ENCODE measurements at regions not wholly inside any gene's neighbourhood (a gene's known extent, or its start where the extent isn't known, plus 50 kb on each side); places are given as distances from the start of the nearest gene placed in this dataset.

GRCh38 chr22:49101225-49101624, 726.4 kb downstream of the BRD1 start:
- no peaks in the 10 kb centered on the region for H3K9me3 ChIP-seq
- H3K4me1 ChIP-seq = no peaks in the 10 kb centered on the region
- no peaks in the 10 kb centered on the region for H3K36me3 ChIP-seq (replicated peaks)
- no peak overlapping the region for H3K4me3 ChIP-seq
- DNase-seq (ENCODE audit: low spot score in 2 of 2) = no peak
- in situ Hi-C loops (cut with MboI; ENCODE audit: low sequenced_read_pairs) = no loop called here
- peaks cover 4% of the 10 kb centered on the region; the same call in 1 of the 2 replicates for H3K27me3 ChIP-seq (ENCODE audit: low read depth)

DNA sequence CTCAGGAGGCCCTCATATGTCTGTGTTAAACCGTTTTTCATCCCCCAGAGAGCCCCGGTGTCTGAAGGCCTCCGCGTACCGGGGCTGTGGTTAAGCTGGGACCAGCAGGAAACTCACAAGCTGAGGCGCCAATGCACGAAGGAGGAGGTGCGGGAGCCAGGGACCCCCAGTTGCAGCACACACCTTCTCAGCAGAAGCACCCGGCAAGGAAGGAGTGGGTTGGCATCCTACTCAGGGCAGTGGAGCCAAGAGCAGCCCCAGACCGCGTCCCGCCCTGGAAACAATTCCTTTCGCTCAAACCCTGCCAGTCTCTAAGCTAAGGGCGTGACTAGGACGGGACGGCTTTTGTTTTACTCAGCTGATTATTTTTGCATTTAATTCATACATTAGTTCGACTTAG, 726.9 kb downstream of the BRD1 start:
- H3K27me3 ChIP-seq (ENCODE audit: low read depth) = peaks cover 4% of the 10 kb centered on the region; the same call in 1 of the 2 replicates
- no peak overlapping the region for H3K4me3 ChIP-seq
- no peak for DNase-seq (ENCODE audit: low spot score in 2 of 2)
- in situ Hi-C loops (cut with MboI; ENCODE audit: low sequenced_read_pairs) = no loop called here
- H3K4me1 ChIP-seq = no peaks in the 10 kb centered on the region
- no peaks in the 10 kb centered on the region for H3K36me3 ChIP-seq (replicated peaks)
- H3K9me3 ChIP-seq = no peaks in the 10 kb centered on the region

- Histone ChIP-seq H3K36me3 (replicated peaks) (no peaks in the 10 kb centered on the region), H3K9me3 (no peaks in the 10 kb centered on the region), H3K4me3 (no peak overlapping the region), H3K4me1 (no peaks in the 10 kb centered on the region), H3K27me3 (ENCODE audit: low read depth) (peaks cover 4% of the 10 kb centered on the region; the same call in 1 of the 2 replicates)
- in situ Hi-C loops (cut with MboI; ENCODE audit: low sequenced_read_pairs) = no loop called here
- no peak for DNase-seq (ENCODE audit: low spot score in 2 of 2)
Measured at GRCh38 chr22:49100316-49100715, 727.4 kb downstream of the BRD1 start.

- no peak for DNase-seq (ENCODE audit: low spot score in 2 of 2)
- no peak overlapping the region for H3K4me3 ChIP-seq
- H3K36me3 ChIP-seq (replicated peaks) = no peaks in the 10 kb centered on the region
- H3K27me3 ChIP-seq (ENCODE audit: low read depth) = no peaks in the 10 kb centered on the region; the same call in 1 of the 2 replicates
- in situ Hi-C loops (cut with MboI; ENCODE audit: low sequenced_read_pairs) = no loop called here
- H3K4me1 ChIP-seq = no peaks in the 10 kb centered on the region
- H3K9me3 ChIP-seq = no peaks in the 10 kb centered on the region
Measured at GRCh38 chr22:49099496-49100124, 728.1 kb downstream of the BRD1 start.

DNA sequence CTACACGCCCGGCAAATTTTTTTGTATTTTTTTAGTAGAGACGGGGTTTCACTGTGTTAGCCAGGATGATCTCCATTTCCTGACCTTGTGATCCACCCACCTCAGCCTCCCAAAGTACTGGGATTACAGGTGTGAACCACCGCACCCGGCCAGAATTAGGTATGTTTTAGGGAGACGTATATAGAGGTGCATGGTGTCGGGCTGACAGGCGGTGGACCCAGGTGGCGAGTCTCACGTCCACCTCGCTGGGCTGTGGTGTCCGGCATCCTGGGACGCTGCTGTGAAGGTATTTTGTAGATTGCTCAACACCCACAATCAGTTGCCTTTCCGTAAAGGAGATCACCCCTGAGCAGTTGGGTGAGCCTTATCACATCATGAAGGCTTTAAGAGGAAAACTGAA, 728.6 kb downstream of the BRD1 start:
- no peaks in the 10 kb centered on the region for H3K36me3 ChIP-seq (replicated peaks)
- H3K4me3 ChIP-seq = no peak overlapping the region
- in situ Hi-C loops (cut with MboI; ENCODE audit: low sequenced_read_pairs) = no loop called here
- H3K9me3 ChIP-seq = no peaks in the 10 kb centered on the region
- H3K4me1 ChIP-seq = no peaks in the 10 kb centered on the region
- no peaks in the 10 kb centered on the region; the same call in 1 of the 2 replicates for H3K27me3 ChIP-seq (ENCODE audit: low read depth)
- DNase-seq (ENCODE audit: low spot score in 2 of 2) = no peak

DNA sequence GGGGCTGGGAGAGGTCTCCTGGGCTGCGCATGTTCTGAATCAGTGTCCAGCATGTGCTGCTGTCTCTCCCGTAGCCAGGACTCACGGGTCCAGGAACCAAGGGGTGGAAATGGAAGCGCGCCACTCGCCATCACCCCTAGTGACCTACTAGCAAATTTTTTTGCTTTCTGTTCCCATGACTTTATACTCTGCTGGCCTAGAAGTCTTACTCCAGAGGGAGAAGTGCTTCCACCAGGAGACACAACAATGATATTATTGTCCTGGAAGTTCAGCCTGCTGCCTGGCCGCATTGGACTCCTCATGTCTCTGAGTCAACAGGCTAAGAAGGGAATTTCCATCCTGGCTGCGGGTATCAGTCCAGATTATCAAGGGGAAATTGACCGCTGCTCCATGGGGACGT, 729.7 kb downstream of the BRD1 start:
- Histone ChIP-seq H3K27me3 (ENCODE audit: low read depth) (no peaks in the 10 kb centered on the region), H3K9me3 (no peaks in the 10 kb centered on the region), H3K4me1 (no peaks in the 10 kb centered on the region), H3K4me3 (no peak overlapping the region), H3K36me3 (replicated peaks) (no peaks in the 10 kb centered on the region)
- in situ Hi-C loops (cut with MboI; ENCODE audit: low sequenced_read_pairs) = no loop called here
- no peak for DNase-seq (ENCODE audit: low spot score in 2 of 2)

- H3K4me1 ChIP-seq = no peaks in the 10 kb centered on the region
- DNase-seq (ENCODE audit: low spot score in 2 of 2) = no peak
- no peaks in the 10 kb centered on the region for H3K36me3 ChIP-seq (replicated peaks)
- H3K4me3 ChIP-seq = no peak overlapping the region
- H3K27me3 ChIP-seq (ENCODE audit: low read depth) = no peaks in the 10 kb centered on the region
- H3K9me3 ChIP-seq = no peaks in the 10 kb centered on the region
- in situ Hi-C loops (cut with MboI; ENCODE audit: low sequenced_read_pairs) = no loop called here
Measured at GRCh38 chr22:49097171-49097925, 730.3 kb downstream of the BRD1 start.

DNA sequence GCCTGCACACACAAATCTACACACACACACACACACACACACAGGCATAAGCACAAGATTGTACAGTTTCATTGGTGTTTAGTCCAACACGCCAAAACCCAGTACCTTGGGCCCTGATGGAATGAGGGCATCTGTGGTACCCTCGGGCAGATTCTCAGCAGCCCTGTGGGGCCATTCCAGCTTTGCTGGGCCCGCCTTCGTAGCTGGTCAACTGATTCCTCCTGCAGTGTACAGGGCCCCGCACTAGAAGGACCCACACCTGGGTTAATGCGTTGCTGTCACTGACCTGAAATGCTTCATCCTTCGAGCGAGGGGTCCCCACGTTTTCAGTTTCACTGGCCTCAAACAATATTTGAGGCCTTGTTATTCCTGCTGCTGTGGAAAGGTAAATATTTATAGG, 731.2 kb downstream of the BRD1 start:
- Histone ChIP-seq H3K4me1 (no peaks in the 10 kb centered on the region), H3K27me3 (ENCODE audit: low read depth) (no peaks in the 10 kb centered on the region), H3K4me3 (no peak overlapping the region), H3K36me3 (replicated peaks) (no peaks in the 10 kb centered on the region), H3K9me3 (no peaks in the 10 kb centered on the region)
- DNase-seq (ENCODE audit: low spot score in 2 of 2) = no peak
- in situ Hi-C loops (cut with MboI; ENCODE audit: low sequenced_read_pairs) = no loop called here

- in situ Hi-C loops (cut with MboI; ENCODE audit: low sequenced_read_pairs) = no loop called here
- no peaks in the 10 kb centered on the region for H3K36me3 ChIP-seq (replicated peaks)
- no peaks in the 10 kb centered on the region for H3K9me3 ChIP-seq
- H3K4me3 ChIP-seq = no peak overlapping the region
- no peaks in the 10 kb centered on the region for H3K27me3 ChIP-seq (ENCODE audit: low read depth)
- DNase-seq (ENCODE audit: low spot score in 2 of 2) = no peak
- no peaks in the 10 kb centered on the region for H3K4me1 ChIP-seq
Measured at GRCh38 chr22:49095366-49095765, 732.3 kb downstream of the BRD1 start.

DNA sequence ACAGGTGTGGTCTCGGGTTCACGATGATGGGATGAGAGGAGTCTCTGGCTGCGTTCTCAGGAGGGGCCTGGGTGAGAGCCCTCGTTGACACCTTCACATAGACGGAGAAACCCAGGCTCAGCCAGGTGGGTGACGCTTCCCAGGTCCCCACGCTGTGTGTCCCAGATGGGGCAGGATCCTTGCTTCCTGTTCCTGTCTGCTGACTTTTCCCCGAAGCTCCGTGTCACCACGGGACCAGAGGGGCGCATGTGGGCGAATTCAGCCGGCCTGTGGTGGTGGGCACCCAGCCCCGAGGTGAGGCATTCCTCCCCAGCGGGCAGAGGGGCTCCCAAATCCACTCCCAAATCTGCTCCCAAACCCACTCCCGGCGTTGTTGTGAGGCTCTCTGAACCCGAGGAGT, 732.8 kb downstream of the BRD1 start:
- Histone ChIP-seq H3K36me3 (replicated peaks) (no peaks in the 10 kb centered on the region), H3K9me3 (no peaks in the 10 kb centered on the region), H3K27me3 (ENCODE audit: low read depth) (no peaks in the 10 kb centered on the region), H3K4me1 (no peaks in the 10 kb centered on the region), H3K4me3 (no peak overlapping the region)
- no peak for DNase-seq (ENCODE audit: low spot score in 2 of 2)
- in situ Hi-C loops (cut with MboI; ENCODE audit: low sequenced_read_pairs) = no loop called here

DNA sequence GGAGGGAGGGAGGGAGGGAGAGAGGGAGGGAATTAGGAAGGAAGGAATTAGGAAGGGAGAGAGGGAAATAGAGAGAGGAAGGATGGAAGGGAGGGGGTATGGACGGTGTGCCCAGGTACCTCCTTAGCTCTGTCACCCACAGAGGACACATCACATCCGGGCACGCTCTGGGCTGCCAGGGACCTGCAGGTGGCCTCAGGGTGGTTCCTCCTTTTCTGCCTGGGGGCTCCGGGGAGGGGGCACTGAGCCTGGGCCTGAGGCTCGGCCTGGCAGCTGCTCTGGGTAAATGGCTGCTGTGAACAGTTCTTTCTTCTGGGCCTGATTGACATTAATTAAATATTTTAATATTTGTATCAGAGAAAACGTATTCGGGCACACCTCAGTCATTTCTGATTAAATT, 733.5 kb downstream of the BRD1 start:
- H3K9me3 ChIP-seq = no peaks in the 10 kb centered on the region

GRCh38 chr22:49093192-49093880, 734.3 kb downstream of the BRD1 start:
- Histone ChIP-seq H3K27me3 (ENCODE audit: low read depth) (no peaks in the 10 kb centered on the region), H3K4me1 (no peaks in the 10 kb centered on the region), H3K9me3 (no peaks in the 10 kb centered on the region), H3K4me3 (no peak overlapping the region), H3K36me3 (replicated peaks) (no peaks in the 10 kb centered on the region)
- DNase-seq (ENCODE audit: low spot score in 2 of 2) = no peak
- in situ Hi-C loops (cut with MboI; ENCODE audit: low sequenced_read_pairs) = no loop called here

More for the DNA sequence above, 733.5 kb downstream of the BRD1 start:
- Histone ChIP-seq H3K4me1 (no peaks in the 10 kb centered on the region), H3K36me3 (replicated peaks) (no peaks in the 10 kb centered on the region), H3K4me3 (no peak overlapping the region), H3K27me3 (ENCODE audit: low read depth) (no peaks in the 10 kb centered on the region)
- in situ Hi-C loops (cut with MboI; ENCODE audit: low sequenced_read_pairs) = no loop called here
- DNase-seq (ENCODE audit: low spot score in 2 of 2) = no peak

DNA sequence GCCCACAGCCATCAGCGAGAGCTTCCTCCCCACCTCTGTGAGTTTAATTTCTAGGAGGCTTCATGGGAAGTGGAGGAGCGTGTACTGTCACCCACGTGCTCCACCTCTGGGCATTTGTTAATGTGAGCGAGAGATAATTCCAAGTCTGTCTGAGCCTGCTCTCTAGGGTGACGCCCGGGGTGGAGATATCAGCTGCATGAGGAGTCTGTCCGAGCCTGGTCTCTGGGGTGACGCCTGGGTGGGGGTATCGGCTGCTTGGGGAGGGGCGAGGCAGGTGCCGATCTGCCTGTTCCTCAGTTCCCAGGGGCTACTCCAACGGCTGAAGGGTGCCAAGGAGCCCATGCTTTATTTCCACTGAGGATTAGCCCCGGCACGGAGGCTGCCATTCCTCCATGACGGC, 735.0 kb downstream of the BRD1 start:
- no peak for DNase-seq (ENCODE audit: low spot score in 2 of 2)
- Histone ChIP-seq H3K4me1 (no peaks in the 10 kb centered on the region), H3K9me3 (no peaks in the 10 kb centered on the region), H3K36me3 (replicated peaks) (no peaks in the 10 kb centered on the region), H3K4me3 (no peak overlapping the region), H3K27me3 (ENCODE audit: low read depth) (no peaks in the 10 kb centered on the region)
- in situ Hi-C loops (cut with MboI; ENCODE audit: low sequenced_read_pairs) = no loop called here

DNA sequence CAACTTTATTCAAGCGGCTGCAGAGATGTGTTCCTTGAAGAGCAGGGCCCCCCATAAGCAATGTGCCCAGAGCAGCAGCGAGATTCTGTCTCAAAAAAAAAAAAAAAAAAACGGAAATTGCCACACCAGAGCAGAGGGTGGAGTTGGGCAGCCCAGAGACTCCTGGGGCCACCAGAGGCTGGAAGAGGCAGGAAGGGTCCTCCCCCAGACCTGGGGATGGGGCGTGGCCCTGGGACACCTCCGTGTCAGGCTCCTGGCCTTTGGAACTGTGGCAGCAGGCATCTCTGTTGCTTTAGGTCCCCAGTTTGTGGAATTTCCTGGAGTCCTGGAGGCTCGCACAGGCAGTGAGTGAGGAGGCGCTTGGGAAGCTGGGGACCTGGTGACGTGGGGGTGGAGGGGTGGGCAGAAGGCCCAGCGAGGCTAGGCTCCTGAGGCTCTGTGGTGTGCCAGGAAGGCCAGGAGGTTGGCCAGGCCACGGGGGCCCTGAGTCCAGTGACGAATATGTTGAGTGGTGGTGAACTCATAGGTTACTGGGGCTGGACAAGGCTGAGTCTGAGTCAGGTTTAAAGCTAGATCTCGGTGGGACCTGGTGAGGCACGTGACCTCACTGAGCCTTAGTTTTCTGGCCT, 735.6 kb downstream of the BRD1 start:
- Histone ChIP-seq H3K27me3 (ENCODE audit: low read depth) (no peaks in the 10 kb centered on the region), H3K36me3 (replicated peaks) (no peaks in the 10 kb centered on the region), H3K4me3 (no peak overlapping the region), H3K4me1 (no peaks in the 10 kb centered on the region), H3K9me3 (no peaks in the 10 kb centered on the region)
- in situ Hi-C loops (cut with MboI; ENCODE audit: low sequenced_read_pairs) = no loop called here
- DNase-seq (ENCODE audit: low spot score in 2 of 2) = no peak
